IPS-NIHi7 (cell line): ENCODE measurements at regions not wholly inside any gene's neighbourhood (a gene's known extent, or its start where the extent isn't known, plus 50 kb on each side); places are given as distances from the start of the nearest gene placed in this dataset.
"Not testable (repeated sequence)": the region's sequence is repeated elsewhere in the genome, so short reads cannot be mapped to it uniquely, and the experiment has no call there.

Experiments used
- DNase-seq: peaks from one replicate; pipeline ENCODE4 v3.0.0; 2012; ENCODE audit warnings: mixed read lengths; ENCODE audit errors: extremely low spot score

DNA sequence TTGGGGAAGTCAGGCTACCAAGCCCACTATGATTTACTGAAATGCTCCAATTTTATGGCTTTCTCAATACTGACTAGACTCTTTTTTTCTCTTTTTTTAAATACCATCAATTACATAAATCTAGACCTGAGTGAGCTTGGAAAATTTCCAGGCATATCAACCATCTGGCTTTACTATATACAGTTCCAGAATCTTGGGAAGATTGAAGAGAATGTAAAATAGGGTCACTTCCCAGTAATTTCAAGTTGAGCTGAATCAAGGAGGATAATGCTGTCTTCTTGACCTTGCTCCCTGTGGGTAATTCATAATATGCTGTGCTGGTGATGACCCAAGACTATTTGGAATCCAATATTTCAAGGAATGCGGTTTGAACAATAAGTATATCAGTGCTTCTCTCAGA lies 108.1 kb downstream of the MAP3K21 start:
- no peak for DNase-seq

GRCh38 chr1:233439721-233440120 lies 112.2 kb downstream of the MAP3K21 start:
- DNase-seq = no peak

DNA sequence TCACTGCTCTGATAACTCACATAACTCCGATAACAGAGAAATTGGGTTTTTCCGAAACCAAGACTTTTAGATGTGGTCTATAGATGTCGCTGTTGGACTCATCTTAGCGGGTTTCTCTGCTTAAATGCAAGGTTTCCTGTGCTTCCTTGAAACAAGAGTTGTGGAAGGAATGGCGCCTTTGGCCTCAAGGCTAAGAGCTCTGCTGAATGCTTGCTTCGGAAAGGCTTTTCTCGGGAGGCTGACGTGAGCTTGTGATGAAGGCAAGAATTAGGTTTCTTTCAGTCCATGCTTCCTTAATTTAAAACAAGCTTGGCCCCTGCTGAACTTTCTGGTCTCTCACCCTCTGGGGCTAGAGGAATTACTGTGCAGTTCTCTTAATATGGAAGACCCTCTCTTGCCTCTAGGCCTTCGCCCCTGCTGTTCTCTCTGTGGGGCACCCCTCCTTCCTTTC lies 113.5 kb downstream of the MAP3K21 start:
- DNase-seq = peak; percentile 78

- no peak for DNase-seq
Observed at GRCh38 chr1:233442026-233442780, 114.7 kb downstream of the MAP3K21 start.

DNA sequence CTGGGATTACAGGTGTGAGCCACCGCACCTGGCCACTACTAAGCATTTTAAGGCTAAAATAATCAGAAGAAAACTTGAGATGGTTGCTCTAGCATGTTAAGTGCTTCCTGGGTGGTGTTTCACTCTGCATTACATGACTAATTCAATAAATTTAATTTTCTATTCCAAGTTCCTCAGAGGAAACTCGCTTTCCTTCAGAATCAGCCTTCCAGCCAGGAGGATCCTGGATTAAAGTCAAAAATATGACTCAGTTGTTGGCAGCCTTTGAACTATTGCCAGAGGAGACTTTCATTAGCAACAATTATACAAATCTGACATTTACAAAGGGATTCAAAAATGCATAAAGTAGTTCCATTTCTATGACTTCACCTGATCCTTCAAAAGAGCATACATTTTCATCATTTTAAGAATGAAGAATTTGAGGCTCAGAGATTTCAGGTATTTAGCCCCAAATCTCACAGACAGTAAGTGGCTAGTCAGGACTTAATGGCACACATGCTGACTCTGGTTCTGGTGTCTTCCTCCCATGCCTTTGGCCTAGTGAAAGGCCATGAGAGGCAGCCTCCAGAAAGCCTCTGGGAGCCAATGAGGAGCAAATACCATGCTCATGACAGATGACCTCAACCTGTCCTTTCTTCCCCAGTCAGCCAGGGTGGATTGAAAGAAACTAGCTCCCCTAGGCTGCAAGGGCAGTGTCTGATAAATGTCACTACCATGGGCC lies 115.7 kb downstream of the MAP3K21 start:
- DNase-seq = no peak

DNA sequence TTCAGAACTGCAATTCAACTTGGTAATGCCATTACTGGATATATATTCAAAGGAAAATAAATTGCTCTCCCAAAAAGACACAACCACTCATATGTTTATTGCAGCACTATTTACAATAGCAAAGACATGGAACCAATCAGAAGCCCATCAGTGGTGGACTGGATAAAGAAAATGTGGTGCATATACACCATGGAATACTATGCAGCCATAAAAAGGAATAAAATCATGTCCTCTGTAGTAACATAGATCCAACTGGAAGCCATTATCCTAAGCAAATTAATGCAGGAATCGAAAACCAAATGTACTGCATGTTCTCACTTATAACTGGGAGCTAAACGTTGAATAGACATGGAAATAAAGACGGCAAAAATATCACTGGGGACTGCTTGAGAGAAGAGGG lies 117.0 kb downstream of the MAP3K21 start:
- DNase-seq = no peak

GRCh38 chr1:233445737-233446136 lies 118.2 kb downstream of the MAP3K21 start:
- DNase-seq = no peak

DNA sequence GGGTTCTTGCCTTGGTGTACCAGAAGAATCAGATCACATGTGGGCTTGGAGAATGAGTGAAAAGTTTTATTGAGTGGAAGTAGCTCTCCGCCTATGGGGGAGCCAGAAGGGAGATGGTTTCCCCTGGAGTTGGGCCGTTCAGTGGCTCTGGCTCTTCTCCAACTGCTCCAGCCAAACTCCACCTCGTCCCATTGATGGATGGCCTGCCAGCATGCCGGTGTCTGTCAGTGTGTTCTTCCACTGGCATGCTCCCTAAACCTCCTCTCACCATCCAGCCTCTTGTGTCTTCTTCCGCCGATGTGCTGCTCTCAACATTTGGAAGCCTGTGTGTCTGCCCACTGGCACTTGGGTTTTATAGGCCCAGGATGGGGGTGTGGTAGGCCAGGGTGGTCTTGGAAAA lies 119.4 kb downstream of the MAP3K21 start:
- DNase-seq = no peak

- DNase-seq = no peak
Observed at GRCh38 chr1:233448109-233448689, 120.7 kb downstream of the MAP3K21 start.

DNA sequence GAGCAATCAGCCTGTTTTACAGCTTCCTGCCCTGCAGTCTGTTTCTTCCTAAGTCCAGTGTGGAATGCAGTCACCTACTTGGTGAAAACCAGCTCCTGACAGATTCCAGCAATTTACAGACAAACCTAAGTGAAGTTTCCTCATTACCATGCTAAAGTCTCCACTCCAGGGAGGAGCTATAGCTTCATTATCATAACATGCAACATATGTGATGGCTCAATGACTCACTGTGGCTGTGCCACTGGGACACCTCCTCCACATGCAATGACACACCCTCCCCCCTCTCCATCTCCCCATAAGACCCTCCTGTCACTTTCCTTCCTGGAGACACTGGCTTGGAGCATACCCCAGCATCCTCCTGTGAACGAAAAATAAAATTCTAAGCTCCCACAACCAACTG lies 125.2 kb downstream of the MAP3K21 start:
- DNase-seq = no peak

- no peak for DNase-seq
Observed at GRCh38 chr1:233453433-233454200, 126.1 kb downstream of the MAP3K21 start.

GRCh38 chr1:233459470-233459945 lies 132.0 kb downstream of the MAP3K21 start:
- no peak for DNase-seq

DNA sequence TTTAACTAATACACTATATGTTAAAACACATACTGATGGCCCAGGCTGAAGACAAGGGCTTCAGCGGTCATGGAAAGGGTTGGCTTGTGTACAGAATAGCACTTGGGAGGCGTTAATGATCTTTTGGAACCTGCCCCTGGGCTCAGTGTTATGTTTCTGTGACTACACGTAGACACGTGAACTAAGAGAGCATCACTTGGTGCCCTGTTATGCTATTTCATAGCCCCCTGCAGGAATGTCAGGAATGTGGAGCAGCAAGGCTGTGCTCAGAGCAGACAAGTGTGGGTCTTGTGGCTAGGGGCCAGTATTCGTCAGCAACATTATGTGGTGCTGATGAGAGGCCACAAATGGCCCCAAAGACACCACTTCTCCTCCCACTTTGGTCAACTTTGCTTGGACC lies 132.4 kb downstream of the MAP3K21 start:
- DNase-seq = peak; percentile 50

DNA sequence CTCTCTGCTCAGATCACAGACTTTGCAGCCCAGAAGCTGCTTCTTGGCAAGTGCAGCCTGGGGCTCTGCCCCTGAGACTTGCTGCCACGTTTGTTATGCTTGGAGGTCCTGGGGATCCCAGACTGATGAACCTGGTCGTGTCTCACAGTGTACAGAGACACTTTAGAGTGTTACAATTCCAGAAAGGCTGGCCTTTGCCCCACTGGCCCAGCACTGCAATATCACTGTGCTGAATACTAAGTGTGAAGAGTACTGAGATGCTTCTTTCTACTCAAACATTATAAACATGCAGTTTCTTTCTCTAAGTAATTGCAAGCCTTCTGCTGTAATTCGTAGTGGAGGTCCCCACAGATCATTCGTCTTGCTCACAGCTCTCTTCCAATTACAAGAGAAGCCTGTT lies 133.2 kb downstream of the MAP3K21 start:
- DNase-seq = no peak

DNA sequence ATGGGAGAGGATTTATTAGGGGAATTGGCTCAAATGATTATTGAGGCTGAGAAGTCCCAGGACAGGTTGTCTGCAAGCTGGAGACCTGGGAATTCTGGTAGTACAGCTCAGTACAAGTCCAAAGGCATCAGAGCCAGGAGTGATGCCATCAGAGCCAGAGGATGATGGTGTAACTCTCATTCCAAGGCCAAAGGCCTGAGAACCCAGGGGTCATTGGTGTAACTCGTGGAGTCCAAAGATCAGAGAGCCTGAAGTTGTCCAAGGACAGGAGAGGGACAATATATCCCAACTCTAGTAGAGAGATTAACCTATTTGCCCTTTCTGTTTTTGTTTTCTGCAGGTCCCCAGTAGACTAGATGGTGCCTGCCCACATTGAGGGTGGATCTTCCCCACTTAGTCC lies 134.3 kb downstream of the MAP3K21 start:
- no peak for DNase-seq

DNA sequence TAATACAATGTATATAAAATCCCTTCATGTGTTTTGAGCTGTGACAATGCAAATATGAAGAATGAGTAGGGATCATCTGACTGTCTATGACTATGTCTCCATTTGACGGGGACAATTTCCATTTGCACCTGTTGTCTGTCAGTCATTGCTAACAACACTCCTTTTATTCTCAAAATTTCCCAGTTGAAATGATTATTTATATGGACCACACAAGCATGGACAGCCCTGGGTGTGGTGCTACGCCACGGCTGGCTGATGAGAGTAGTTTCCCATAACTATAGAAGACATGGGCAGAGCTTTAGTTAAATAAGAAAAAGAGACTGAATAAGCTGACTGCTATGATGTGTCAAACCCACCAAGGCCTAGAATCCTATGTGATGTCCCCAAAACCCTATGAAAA lies 135.8 kb downstream of the MAP3K21 start:
- DNase-seq = no peak

DNA sequence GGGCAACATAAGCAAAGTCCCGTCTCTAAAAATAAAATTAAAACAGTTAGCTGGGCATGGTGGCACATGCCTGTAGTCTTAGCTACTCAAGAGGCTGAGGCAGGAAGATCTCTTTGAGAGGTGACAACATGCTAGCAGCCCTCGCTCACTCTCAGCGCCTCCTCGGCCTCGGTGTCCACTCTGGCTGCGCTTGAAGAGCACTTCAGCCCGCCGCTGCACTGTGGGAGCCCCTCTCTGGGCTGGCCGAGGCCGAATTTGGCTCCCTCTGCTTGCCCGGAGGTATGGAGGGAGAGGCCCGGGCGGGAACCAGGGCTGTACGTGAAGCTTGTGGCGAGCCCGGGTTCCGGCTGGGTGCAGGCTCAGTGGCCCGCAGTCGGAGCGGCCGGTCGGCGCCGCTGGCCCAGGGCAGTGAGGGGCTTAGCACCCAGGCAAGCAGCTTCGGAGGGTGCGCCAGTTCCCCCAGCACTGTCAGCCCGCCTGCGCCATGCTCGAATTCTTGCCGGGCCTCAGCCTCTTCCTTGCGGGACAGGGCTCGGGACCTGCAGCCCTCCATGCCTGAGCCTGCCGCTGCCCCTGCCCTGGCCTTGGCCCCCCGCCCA lies 138.3 kb downstream of the MAP3K21 start:
- DNase-seq = no peak

GRCh38 chr1:233470741-233471499 lies 143.0 kb upstream of the KCNK1 start:
- DNase-seq = no peak

GRCh38 chr1:233471851-233472250 lies 142.1 kb upstream of the KCNK1 start:
- not testable (repeated sequence) for DNase-seq

- DNase-seq = not testable (repeated sequence)
Observed at GRCh38 chr1:233472796-233473195, 141.1 kb upstream of the KCNK1 start.
